ENCODE measurements at regions not wholly inside any gene's neighbourhood (a gene's known extent, or its start where the extent isn't known, plus 50 kb on each side); places are given as distances from the start of the nearest gene placed in this dataset.

- Mint-ChIP-seq H3K4me3 (no peak overlapping the region), H3K36me3 (ENCODE audit: low read depth) (peaks cover 25% of the 10 kb centered on the region), H3K27ac (no peak overlapping the region), H3K4me1 (peaks cover 23% of the 10 kb centered on the region), H3K27me3 (ENCODE audit: low read depth, poor library complexity) (peaks cover 18% of the 10 kb centered on the region), H3K9me3 (peaks cover 58% of the 10 kb centered on the region)
- TF ChIP-seq CTCF (IDR thresholded peaks at IDR 0.05): no peak
- no peak for DNase-seq
These were observed 241.5 kb downstream of the AUH start for GRCh38 chr9:91120200-91120599.

- H3K9me3 Mint-ChIP-seq: peaks cover 48% of the 10 kb centered on the region
- H3K4me3 Mint-ChIP-seq: no peak overlapping the region
- H3K36me3 Mint-ChIP-seq (ENCODE audit: low read depth): peaks cover 23% of the 10 kb centered on the region
- TF ChIP-seq CTCF (IDR thresholded peaks at IDR 0.05): no peak
- no peak for DNase-seq
- peaks cover 23% of the 10 kb centered on the region for H3K4me1 Mint-ChIP-seq
- H3K27me3 Mint-ChIP-seq (ENCODE audit: low read depth, poor library complexity): no peaks in the 10 kb centered on the region
- H3K27ac Mint-ChIP-seq: no peak overlapping the region
These were observed 239.0 kb downstream of the AUH start for GRCh38 chr9:91122755-91123154.

GRCh38 chr9:91126761-91127445, 234.8 kb downstream of the AUH start:
- no peak overlapping the region for H3K4me3 Mint-ChIP-seq
- TF ChIP-seq CTCF (IDR thresholded peaks at IDR 0.05): no peak
- no peaks in the 10 kb centered on the region for H3K4me1 Mint-ChIP-seq
- H3K36me3 Mint-ChIP-seq (ENCODE audit: low read depth): peaks cover 16% of the 10 kb centered on the region
- DNase-seq: no peak
- no peak overlapping the region for H3K27ac Mint-ChIP-seq
- H3K9me3 Mint-ChIP-seq: peaks cover 36% of the 10 kb centered on the region
- H3K27me3 Mint-ChIP-seq (ENCODE audit: low read depth, poor library complexity): peaks cover 10% of the 10 kb centered on the region

- H3K9me3 Mint-ChIP-seq: peaks cover 31% of the 10 kb centered on the region
- peaks cover 10% of the 10 kb centered on the region for H3K27me3 Mint-ChIP-seq (ENCODE audit: low read depth, poor library complexity)
- H3K27ac Mint-ChIP-seq: no peak overlapping the region
- TF ChIP-seq CTCF (IDR thresholded peaks at IDR 0.05): no peak
- no peaks in the 10 kb centered on the region for H3K4me1 Mint-ChIP-seq
- H3K4me3 Mint-ChIP-seq: no peak overlapping the region
- H3K36me3 Mint-ChIP-seq (ENCODE audit: low read depth): peaks cover 12% of the 10 kb centered on the region
- DNase-seq: no peak
These were observed 234.1 kb downstream of the AUH start for GRCh38 chr9:91127653-91128052.

GRCh38 chr9:91130796-91131318, 230.9 kb downstream of the AUH start:
- Mint-ChIP-seq H3K27ac (no peak overlapping the region), H3K4me1 (no peaks in the 10 kb centered on the region), H3K27me3 (ENCODE audit: low read depth, poor library complexity) (peaks cover 12% of the 10 kb centered on the region), H3K4me3 (no peak overlapping the region), H3K9me3 (peaks cover 5% of the 10 kb centered on the region), H3K36me3 (ENCODE audit: low read depth) (no peaks in the 10 kb centered on the region)
- DNase-seq: no peak
- TF ChIP-seq CTCF (IDR thresholded peaks at IDR 0.05): no peak

- no peak for TF ChIP-seq CTCF (IDR thresholded peaks at IDR 0.05)
- Mint-ChIP-seq H3K27me3 (ENCODE audit: low read depth, poor library complexity) (peaks cover 12% of the 10 kb centered on the region), H3K9me3 (peaks cover 7% of the 10 kb centered on the region), H3K36me3 (ENCODE audit: low read depth) (no peaks in the 10 kb centered on the region), H3K4me3 (no peak overlapping the region), H3K4me1 (no peaks in the 10 kb centered on the region), H3K27ac (no peak overlapping the region)
- no peak for DNase-seq
These were observed 230.3 kb downstream of the AUH start for GRCh38 chr9:91131433-91131839.

Data from nephron progenitor cell (in vitro differentiated cells).